ENCODE measurements at regions not wholly inside any gene's neighbourhood (a gene's known extent, or its start where the extent isn't known, plus 50 kb on each side); places are given as distances from the start of the nearest gene placed in this dataset.

DNA sequence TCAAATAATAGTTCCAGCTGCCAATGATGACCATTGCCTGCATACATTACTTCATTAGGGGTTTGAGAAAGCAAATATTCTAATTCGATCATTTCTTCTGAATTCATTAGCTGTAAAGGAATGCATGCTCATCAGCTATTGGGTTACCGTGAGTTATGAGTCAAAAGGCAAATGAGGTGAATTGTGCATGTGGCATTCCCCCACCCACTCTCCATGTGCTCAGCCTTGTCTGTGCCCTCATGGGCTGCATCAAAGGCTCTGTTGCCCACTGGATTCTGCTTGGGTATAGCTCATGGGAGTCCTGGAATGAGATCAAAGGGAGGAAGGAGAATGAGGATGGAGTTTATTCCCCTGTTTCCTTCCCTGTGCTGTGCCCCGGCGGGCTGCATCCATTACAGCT lies 99.3 kb upstream of the CHRNA7 start:
- no peak overlapping the region for H3K4me2 ChIP-seq (ENCODE audit: low read length)
- H3K36me3 ChIP-seq (ENCODE audit: insufficient read depth, low read length) = no peaks in the 10 kb centered on the region
- no peak overlapping the region for H3K9ac ChIP-seq (ENCODE audit: low read depth, low read length)
- H3K27me3 ChIP-seq (ENCODE audit: control insufficient read depth, insufficient read depth, low read length) = no peaks in the 10 kb centered on the region
- H3K9me3 ChIP-seq (replicated peaks; ENCODE audit: low read length) = no peaks in the 10 kb centered on the region
- H3K4me1 ChIP-seq (ENCODE audit: control insufficient read depth, insufficient read depth, low read length) = no peaks in the 10 kb centered on the region
- no peak overlapping the region for H3K4me3 ChIP-seq (ENCODE audit: low read length)

DNA sequence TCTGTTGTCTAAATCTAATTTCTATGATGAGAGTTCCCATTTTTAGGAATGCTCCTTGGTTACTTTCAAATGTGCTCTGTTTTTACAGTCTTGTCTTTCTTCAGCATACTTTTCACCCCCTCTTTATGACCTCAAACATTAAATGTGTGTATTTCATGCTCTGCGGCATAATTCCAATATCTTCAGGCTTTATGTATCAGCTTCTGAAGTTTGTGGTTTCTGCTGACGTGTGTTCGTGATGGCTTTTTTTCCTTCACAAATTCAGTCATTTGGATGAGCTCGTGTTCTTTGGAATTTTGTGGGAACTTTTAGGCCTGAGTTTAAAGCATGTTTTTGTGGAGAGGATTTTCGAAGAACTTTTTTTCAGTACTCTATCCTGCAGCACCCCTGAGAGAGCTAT lies 97.7 kb upstream of the CHRNA7 start:
- Histone ChIP-seq H3K9me3 (replicated peaks; ENCODE audit: low read length) (no peaks in the 10 kb centered on the region), H3K9ac (ENCODE audit: low read depth, low read length) (no peak overlapping the region), H3K4me1 (ENCODE audit: control insufficient read depth, insufficient read depth, low read length) (no peaks in the 10 kb centered on the region), H3K4me3 (ENCODE audit: low read length) (no peak overlapping the region), H3K4me2 (ENCODE audit: low read length) (no peak overlapping the region), H3K36me3 (ENCODE audit: insufficient read depth, low read length) (no peaks in the 10 kb centered on the region), H3K27me3 (ENCODE audit: control insufficient read depth, insufficient read depth, low read length) (no peaks in the 10 kb centered on the region)

DNA sequence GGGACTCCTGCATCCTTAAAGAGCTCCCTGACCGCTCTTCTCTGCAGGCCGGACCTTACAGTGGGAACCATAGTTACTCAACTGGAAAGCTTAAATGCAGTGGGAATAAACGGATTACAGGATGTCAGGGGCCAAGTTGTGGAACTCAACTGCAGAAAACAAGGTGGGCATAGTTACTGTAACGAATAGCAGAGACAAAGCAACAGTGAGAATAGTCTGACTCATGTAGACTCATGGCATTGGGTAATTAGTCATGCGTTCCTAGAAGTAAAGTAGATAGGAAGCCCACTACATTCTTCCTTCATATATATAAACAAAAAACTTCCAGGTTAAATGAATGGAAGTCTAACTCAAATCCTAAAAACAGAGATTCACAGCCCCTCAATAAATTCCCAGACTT lies 95.5 kb upstream of the CHRNA7 start:
- Histone ChIP-seq H3K27me3 (ENCODE audit: control insufficient read depth, insufficient read depth, low read length) (no peaks in the 10 kb centered on the region), H3K9me3 (replicated peaks; ENCODE audit: low read length) (no peaks in the 10 kb centered on the region), H3K36me3 (ENCODE audit: insufficient read depth, low read length) (no peaks in the 10 kb centered on the region), H3K4me3 (ENCODE audit: low read length) (no peak overlapping the region), H3K4me1 (ENCODE audit: control insufficient read depth, insufficient read depth, low read length) (no peaks in the 10 kb centered on the region), H3K4me2 (ENCODE audit: low read length) (no peak overlapping the region), H3K9ac (ENCODE audit: low read depth, low read length) (no peak overlapping the region)

DNA sequence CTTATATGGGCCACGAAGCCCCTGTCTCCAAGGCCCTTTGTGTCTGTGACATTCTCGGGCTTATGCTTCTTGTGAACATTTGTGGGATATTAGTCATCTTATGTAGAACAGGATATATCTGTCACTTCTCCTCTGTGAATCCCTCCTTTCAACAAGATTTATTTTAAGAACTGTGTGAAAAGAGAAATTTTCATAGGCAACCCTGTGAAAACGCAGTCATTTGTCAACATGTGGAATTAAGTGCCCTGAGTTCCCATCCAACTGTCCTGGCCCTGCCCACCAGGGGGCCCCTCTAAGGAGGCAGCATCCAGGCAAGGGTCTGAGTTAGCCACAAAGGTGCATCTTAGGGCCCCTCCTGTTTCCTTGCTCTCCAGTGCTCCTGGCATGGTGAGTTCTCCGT lies 76.8 kb upstream of the CHRNA7 start:
- no peak overlapping the region for H3K4me3 ChIP-seq (ENCODE audit: low read length)
- no peaks in the 10 kb centered on the region for H3K4me1 ChIP-seq (ENCODE audit: control insufficient read depth, insufficient read depth, low read length)
- H3K9ac ChIP-seq (ENCODE audit: low read depth, low read length) = no peak overlapping the region
- no peaks in the 10 kb centered on the region for H3K9me3 ChIP-seq (replicated peaks; ENCODE audit: low read length)
- H3K36me3 ChIP-seq (ENCODE audit: insufficient read depth, low read length) = no peaks in the 10 kb centered on the region
- no peaks in the 10 kb centered on the region for H3K27me3 ChIP-seq (ENCODE audit: control insufficient read depth, insufficient read depth, low read length)
- H3K4me2 ChIP-seq (ENCODE audit: low read length) = no peak overlapping the region

DNA sequence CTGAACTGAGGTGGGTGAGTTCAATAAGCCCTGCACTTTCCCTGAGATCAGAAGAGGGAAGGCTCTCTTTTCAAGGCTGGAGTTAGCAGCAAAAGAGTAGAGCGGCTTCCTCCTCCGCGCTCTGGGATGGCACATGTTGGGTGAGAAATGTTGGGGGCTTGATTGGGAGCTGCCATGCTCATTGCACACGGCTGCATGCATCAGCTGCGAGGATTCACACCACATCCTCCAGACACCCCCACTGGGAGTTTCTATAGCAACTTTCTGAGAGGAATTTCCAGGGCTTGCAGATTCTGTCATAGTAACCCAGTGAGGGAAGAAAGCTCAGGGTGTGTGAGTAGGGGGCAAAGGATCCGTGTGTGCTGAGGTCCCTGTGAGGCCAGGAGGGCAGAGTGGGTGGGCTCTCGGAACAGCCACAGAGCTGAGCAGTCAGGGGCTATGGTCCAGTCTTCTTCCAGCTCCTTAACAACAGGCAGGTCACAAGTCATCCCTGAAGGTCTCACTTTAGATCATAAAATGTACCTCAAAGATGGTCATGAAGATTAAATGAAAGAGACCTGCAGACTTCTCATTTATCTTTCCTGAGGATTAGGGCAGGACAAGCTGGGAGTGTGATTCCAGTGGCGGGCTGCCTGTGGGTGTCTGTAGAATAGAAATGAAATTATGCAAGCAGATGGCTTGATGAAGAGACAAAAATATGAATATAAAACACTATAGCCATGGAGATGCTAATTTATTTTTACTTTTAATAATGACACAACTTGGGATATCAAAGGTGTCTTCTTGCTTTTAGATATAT lies 75.7 kb upstream of the CHRNA7 start:
- H3K4me2 ChIP-seq (ENCODE audit: low read length) = no peak overlapping the region
- no peak overlapping the region for H3K4me3 ChIP-seq (ENCODE audit: low read length)
- H3K27me3 ChIP-seq (ENCODE audit: control insufficient read depth, insufficient read depth, low read length) = no peaks in the 10 kb centered on the region
- H3K9me3 ChIP-seq (replicated peaks; ENCODE audit: low read length) = no peaks in the 10 kb centered on the region
- no peaks in the 10 kb centered on the region for H3K36me3 ChIP-seq (ENCODE audit: insufficient read depth, low read length)
- H3K9ac ChIP-seq (ENCODE audit: low read depth, low read length) = no peak overlapping the region
- H3K4me1 ChIP-seq (ENCODE audit: control insufficient read depth, insufficient read depth, low read length) = no peaks in the 10 kb centered on the region

DNA sequence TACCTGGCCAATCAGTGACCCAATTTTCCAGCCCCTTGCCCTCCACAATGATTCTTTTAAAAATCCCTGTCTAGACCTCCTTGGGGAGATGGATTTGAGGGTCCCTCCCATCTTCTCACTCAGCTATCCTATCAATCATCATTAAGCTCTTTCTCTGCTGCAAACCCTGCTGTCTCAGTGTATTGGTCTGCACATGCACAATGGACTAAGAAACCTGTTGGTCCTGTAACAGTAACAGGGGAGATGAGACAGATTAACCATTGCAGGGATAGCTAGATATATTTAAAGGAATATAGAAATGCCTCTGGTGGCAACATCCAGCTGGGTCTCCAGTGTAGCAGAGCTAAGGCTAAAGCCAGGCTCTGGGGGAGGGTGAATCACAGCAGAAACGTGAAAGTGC lies 74.6 kb upstream of the CHRNA7 start:
- H3K9ac ChIP-seq (ENCODE audit: low read depth, low read length) = no peak overlapping the region
- no peaks in the 10 kb centered on the region for H3K9me3 ChIP-seq (replicated peaks; ENCODE audit: low read length)
- no peaks in the 10 kb centered on the region for H3K4me1 ChIP-seq (ENCODE audit: control insufficient read depth, insufficient read depth, low read length)
- no peak overlapping the region for H3K4me2 ChIP-seq (ENCODE audit: low read length)
- H3K4me3 ChIP-seq (ENCODE audit: low read length) = no peak overlapping the region
- no peaks in the 10 kb centered on the region for H3K27me3 ChIP-seq (ENCODE audit: control insufficient read depth, insufficient read depth, low read length)
- no peaks in the 10 kb centered on the region for H3K36me3 ChIP-seq (ENCODE audit: insufficient read depth, low read length)

DNA sequence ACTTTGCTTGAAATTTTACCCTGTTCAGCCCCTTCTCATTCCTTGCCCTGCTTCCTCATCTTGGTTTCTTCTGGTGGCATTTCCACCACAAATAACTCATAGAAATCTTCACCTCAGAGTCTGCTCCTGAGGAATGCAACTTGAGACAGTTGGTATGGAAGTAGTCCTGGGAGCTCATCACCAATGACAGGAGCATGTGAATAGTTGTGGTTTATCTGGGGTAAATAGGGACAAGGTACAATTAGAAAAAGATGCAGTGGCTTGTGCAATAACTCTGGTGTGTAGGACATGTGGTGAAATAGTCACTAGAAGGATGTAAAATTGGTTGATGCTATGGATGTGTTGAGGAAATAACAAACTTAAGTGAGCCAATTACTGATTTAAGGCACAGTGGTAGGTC lies 72.7 kb upstream of the CHRNA7 start:
- no peak overlapping the region for H3K4me3 ChIP-seq (ENCODE audit: low read length)
- H3K4me2 ChIP-seq (ENCODE audit: low read length) = no peak overlapping the region
- H3K9me3 ChIP-seq (replicated peaks; ENCODE audit: low read length) = no peaks in the 10 kb centered on the region
- no peaks in the 10 kb centered on the region for H3K4me1 ChIP-seq (ENCODE audit: control insufficient read depth, insufficient read depth, low read length)
- H3K36me3 ChIP-seq (ENCODE audit: insufficient read depth, low read length) = no peaks in the 10 kb centered on the region
- H3K27me3 ChIP-seq (ENCODE audit: control insufficient read depth, insufficient read depth, low read length) = no peaks in the 10 kb centered on the region
- no peak overlapping the region for H3K9ac ChIP-seq (ENCODE audit: low read depth, low read length)

DNA sequence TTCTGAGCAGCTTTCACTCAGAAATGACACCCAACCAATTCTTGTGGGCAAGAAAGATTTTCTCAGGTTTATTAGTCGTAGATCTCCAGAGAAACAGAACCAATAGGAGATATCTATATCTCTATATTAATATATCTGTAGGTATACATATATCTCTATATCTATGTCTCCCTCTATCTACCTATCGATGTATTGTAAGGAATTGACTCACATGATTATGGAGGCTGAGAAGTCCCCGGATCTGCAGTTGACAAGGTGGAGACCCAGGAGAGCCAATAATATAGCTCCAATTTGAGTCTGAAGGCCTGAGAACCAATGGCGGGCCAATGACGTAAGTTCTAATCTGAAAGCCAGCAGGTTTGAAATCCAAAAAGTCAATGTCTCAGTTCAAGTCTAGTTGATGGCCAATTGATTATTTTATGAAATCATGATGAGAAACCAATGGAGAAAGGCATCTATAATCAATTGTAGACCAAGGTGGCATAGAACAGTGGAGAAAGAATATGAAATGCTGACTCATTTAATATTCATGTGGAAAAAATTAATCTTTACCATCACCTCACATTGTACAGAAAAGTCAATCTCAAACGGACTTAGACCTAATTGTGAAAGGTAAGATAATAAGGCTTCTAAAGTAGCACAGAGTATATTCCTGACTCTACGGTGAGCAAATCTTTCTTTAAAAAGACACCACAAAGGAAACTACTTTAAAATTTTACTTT lies 65.6 kb upstream of the CHRNA7 start:
- Histone ChIP-seq H3K27me3 (ENCODE audit: control insufficient read depth, insufficient read depth, low read length) (no peaks in the 10 kb centered on the region), H3K4me1 (ENCODE audit: control insufficient read depth, insufficient read depth, low read length) (no peaks in the 10 kb centered on the region), H3K36me3 (ENCODE audit: insufficient read depth, low read length) (no peaks in the 10 kb centered on the region), H3K4me2 (ENCODE audit: low read length) (no peak overlapping the region), H3K4me3 (ENCODE audit: low read length) (no peak overlapping the region), H3K9me3 (replicated peaks; ENCODE audit: low read length) (no peaks in the 10 kb centered on the region), H3K9ac (ENCODE audit: low read depth, low read length) (no peak overlapping the region)

DNA sequence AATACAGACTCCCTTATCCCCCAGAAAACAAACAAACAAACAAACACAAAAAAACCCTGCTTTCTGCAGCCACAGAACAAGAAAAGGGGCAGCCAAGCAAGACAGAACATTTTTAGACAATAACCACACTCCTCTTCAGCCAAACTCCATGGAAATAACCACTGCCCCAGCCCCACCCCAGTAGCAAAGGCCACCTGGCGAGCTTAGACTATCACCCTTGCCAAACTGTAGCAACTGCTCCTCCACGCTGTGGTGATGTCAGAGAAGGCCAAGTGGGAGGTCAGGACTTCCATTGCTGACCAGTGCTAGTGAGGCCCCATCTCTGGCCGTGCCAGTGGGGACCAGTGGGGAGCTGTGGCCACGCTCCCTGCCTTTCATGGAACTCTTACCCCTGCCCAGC lies 60.3 kb upstream of the CHRNA7 start:
- no peak overlapping the region for H3K4me2 ChIP-seq (ENCODE audit: low read length)
- H3K27me3 ChIP-seq (ENCODE audit: control insufficient read depth, insufficient read depth, low read length) = no peaks in the 10 kb centered on the region
- no peak overlapping the region for H3K9ac ChIP-seq (ENCODE audit: low read depth, low read length)
- H3K4me3 ChIP-seq (ENCODE audit: low read length) = no peak overlapping the region
- H3K9me3 ChIP-seq (replicated peaks; ENCODE audit: low read length) = no peaks in the 10 kb centered on the region
- no peaks in the 10 kb centered on the region for H3K36me3 ChIP-seq (ENCODE audit: insufficient read depth, low read length)
- peaks cover 2% of the 10 kb centered on the region for H3K4me1 ChIP-seq (ENCODE audit: control insufficient read depth, insufficient read depth, low read length)

DNA sequence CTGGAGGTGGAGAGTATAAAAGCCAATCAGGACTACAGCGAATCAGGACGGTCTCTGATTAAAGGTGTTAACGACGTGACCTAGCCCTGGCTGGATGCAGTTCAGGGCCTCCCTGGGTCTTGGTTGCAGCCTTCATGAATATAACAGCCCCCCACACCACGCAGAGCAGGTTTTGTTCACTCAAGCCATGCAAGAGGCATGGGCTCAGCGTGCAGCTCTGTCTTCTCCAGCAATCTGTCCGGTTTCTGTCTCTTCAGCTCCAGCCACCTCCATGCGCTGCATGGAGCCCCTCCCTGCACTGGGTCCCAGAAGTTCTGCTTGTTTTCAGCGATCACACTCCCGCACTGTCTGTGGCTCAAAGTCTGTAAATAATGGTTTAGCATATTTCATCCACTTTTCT lies 57.1 kb upstream of the CHRNA7 start:
- Histone ChIP-seq H3K9me3 (replicated peaks; ENCODE audit: low read length) (no peaks in the 10 kb centered on the region), H3K36me3 (ENCODE audit: insufficient read depth, low read length) (no peaks in the 10 kb centered on the region), H3K9ac (ENCODE audit: low read depth, low read length) (no peak overlapping the region), H3K27me3 (ENCODE audit: control insufficient read depth, insufficient read depth, low read length) (no peaks in the 10 kb centered on the region), H3K4me1 (ENCODE audit: control insufficient read depth, insufficient read depth, low read length) (peaks cover 4% of the 10 kb centered on the region), H3K4me3 (ENCODE audit: low read length) (no peak overlapping the region), H3K4me2 (ENCODE audit: low read length) (no peak overlapping the region)

DNA sequence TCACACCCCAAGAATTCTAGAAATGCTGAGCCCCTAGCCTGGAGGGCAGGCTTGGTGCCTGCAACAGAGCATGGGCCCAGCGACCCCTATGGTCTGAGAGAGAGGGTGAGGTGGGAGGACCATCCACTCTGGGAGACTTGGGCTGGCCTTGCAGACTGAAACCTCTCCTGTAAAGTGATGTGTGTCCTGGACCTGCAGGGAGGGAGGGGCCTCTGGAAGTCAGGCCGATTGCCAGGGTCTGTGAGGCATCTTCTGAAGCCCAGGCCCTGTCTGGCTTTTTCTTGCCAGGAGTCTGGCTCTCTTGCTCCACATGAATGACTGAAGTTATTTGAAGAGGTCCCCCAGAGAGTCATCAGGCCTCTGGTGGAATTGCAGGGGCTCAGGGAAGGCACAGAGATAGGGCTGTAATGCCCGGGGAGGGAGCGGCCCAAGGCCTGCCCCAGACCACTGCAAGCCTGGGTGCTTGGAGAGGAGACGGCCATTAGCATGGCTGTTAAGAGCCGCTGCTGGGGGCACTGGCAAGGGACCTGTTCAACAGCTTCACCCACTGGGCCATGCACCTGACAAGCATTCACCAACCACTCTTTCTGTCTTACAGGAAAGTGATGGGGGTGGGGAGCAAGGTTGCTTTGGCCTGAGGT lies 56.0 kb upstream of the CHRNA7 start:
- Histone ChIP-seq H3K9ac (ENCODE audit: low read depth, low read length) (no peak overlapping the region), H3K9me3 (replicated peaks; ENCODE audit: low read length) (no peaks in the 10 kb centered on the region), H3K27me3 (ENCODE audit: control insufficient read depth, insufficient read depth, low read length) (no peaks in the 10 kb centered on the region), H3K4me1 (ENCODE audit: control insufficient read depth, insufficient read depth, low read length) (peaks cover 4% of the 10 kb centered on the region), H3K4me3 (ENCODE audit: low read length) (no peak overlapping the region), H3K36me3 (ENCODE audit: insufficient read depth, low read length) (no peaks in the 10 kb centered on the region), H3K4me2 (ENCODE audit: low read length) (no peak overlapping the region)

All from skeletal muscle satellite cell (primary cell).